ENCODE measurements at regions not wholly inside any gene's neighbourhood (a gene's known extent, or its start where the extent isn't known, plus 50 kb on each side); places are given as distances from the start of the nearest gene placed in this dataset.

- TF ChIP-seq CTCF (IDR thresholded peaks at IDR 0.05) (no peak), POLR2AphosphoS5 (IDR thresholded peaks at IDR 0.05) (no peak)
Measured at GRCh38 chr15:58321034-58321433, 110.8 kb upstream of the LIPC start.

Measured in breast epithelium (tissue), 3 donors.